K562 (cell line): ENCODE measurements at regions not wholly inside any gene's neighbourhood (a gene's known extent, or its start where the extent isn't known, plus 50 kb on each side); places are given as distances from the start of the nearest gene placed in this dataset.

Source experiments
- EZH2 ChIP-seq: IDR thresholded peaks from 2 replicates; pipeline ENCODE4 v1.6.1; 2012; ENCODE audit warnings: low read depth, mild to moderate bottlenecking, inconsistent platforms, low read length, borderline replicate concordance
- MIER1 ChIP-seq: fragments of 450-650 bp; IDR thresholded peaks from 2 replicates; pipeline ENCODE4 v1.6.1; 2016; ENCODE audit warnings: antibody characterized with exemption, mild to moderate bottlenecking, low read depth
- NFYB ChIP-seq: IDR thresholded peaks from 2 replicates; pipeline ENCODE4 v1.6.1; 2011; ENCODE audit warnings: mild to moderate bottlenecking, moderate library complexity; ENCODE audit not compliant: insufficient read length; ENCODE audit errors: extremely low read depth
- POLR2A ChIP-seq: fragments of 450-650 bp; conservative IDR thresholded peaks from 2 replicates; pipeline ENCODE4 v1.6.1; 2016
- POLR2AphosphoS5 ChIP-seq: IDR thresholded peaks from 2 replicates; pipeline ENCODE4 v1.6.1; 2011; ENCODE audit warnings: mild to moderate bottlenecking, low read depth, low read length, moderate library complexity; ENCODE audit not compliant: control insufficient read depth, insufficient read depth
- PRDM10 ChIP-seq: fragments of 450-650 bp; IDR thresholded peaks from 2 replicates; pipeline ENCODE4 v1.6.1; 2018; ENCODE audit not compliant: partially characterized antibody
- SIX5 ChIP-seq, 2 experiments: IDR thresholded peaks; 2 replicates each; pipeline ENCODE4 v1.6.1; 2011; ENCODE audit warnings: low read length in 2 of 2, borderline replicate concordance in 1 of 2, low read depth in 1 of 2, mild to moderate bottlenecking in 1 of 2, moderate library complexity in 1 of 2; ENCODE audit not compliant: insufficient read depth in 1 of 2
- U2AF2 ChIP-seq: fragments of 200-400 bp; formaldehyde crosslinking; optimal IDR thresholded peaks from 2 replicates; pipeline ENCODE3; 2017; ENCODE audit warnings: low read depth, mild to moderate bottlenecking, low read length
- ZNF780A ChIP-seq: fragments of 250-450 bp; sonication (Bioruptor Pico); IDR thresholded peaks from 2 replicates; pipeline ENCODE4 v1.5.0; 2021; ENCODE audit warnings: mild to moderate bottlenecking
- ZNF785 ChIP-seq: fragments of 250-450 bp; sonication (Bioruptor Pico); IDR thresholded peaks from 2 replicates; pipeline ENCODE4 v1.4.0; 2020; ENCODE audit warnings: mild to moderate bottlenecking

GRCh38 chr13:111020021-111020420 lies 95.1 kb upstream of the ARHGEF7 start:
- TF ChIP-seq U2AF2 = no peak
- no peak for TF ChIP-seq ZNF780A
- TF ChIP-seq EZH2 = no peak
- no peak for TF ChIP-seq MIER1
- no peak for TF ChIP-seq ZNF785 (CRISPR knock-in tag)
- no peak for TF ChIP-seq PRDM10
- no peak for TF ChIP-seq NFYB
- no peak for TF ChIP-seq POLR2AphosphoS5
- no peak for TF ChIP-seq SIX5 (IDR thresholded peaks at IDR 0.05; ENCODE audit: borderline replicate concordance in 1 of 2, insufficient read depth in 1 of 2, low read depth in 1 of 2, low read length in 2 of 2)
- no peak for TF ChIP-seq POLR2A
